Activated naive CD8-positive, alpha-beta T cell treated with anti-CD3 and anti-CD28 coated beads, Interleukin-2, amount 50 U/mL, for 24 hours (primary cell): ENCODE measurements at regions not wholly inside any gene's neighbourhood (a gene's known extent, or its start where the extent isn't known, plus 50 kb on each side); places are given as distances from the start of the nearest gene placed in this dataset.
"Not testable (repeated sequence)": the region's sequence is repeated elsewhere in the genome, so short reads cannot be mapped to it uniquely, and the experiment has no call there.

Experiments used
- ATAC-seq: fragments of 150-1000 bp; cut with Tn5 transposase; one replicate; pipeline ENCODE4 v1.10.0; 2021
- DNase-seq: peaks from one replicate; pipeline ENCODE4 v3.0.0; 2021
- H3K27ac Mint-ChIP-seq: one replicate; pipeline ENCODE4 v1.8.0; 2021; ENCODE audit warnings: mild to moderate bottlenecking, mixed read lengths
- H3K27me3 Mint-ChIP-seq: one replicate; pipeline ENCODE4 v1.8.0; 2021; ENCODE audit warnings: mixed read lengths
- H3K36me3 Mint-ChIP-seq: one replicate; pipeline ENCODE4 v1.8.0; 2021; ENCODE audit warnings: low read depth, mixed read lengths
- H3K4me1 Mint-ChIP-seq: one replicate; pipeline ENCODE4 v1.8.0; 2021; ENCODE audit warnings: mixed read lengths
- H3K4me3 Mint-ChIP-seq: one replicate; pipeline ENCODE4 v1.8.0; 2021; ENCODE audit warnings: mild to moderate bottlenecking, moderate library complexity, mixed read lengths
- H3K9me3 Mint-ChIP-seq: one replicate; pipeline ENCODE4 v1.8.0; 2021; ENCODE audit warnings: mixed read lengths

- DNase-seq, H3K4me1 Mint-ChIP-seq, H3K36me3 Mint-ChIP-seq, H3K27me3 Mint-ChIP-seq, ATAC-seq, H3K27ac Mint-ChIP-seq, H3K4me3 Mint-ChIP-seq: not testable (repeated sequence)
- peaks cover 10% of the 10 kb centered on the region for H3K9me3 Mint-ChIP-seq
Observed at GRCh38 chr21:13843081-13843480, 233.5 kb downstream of the POTED start.

- H3K36me3 Mint-ChIP-seq, H3K9me3 Mint-ChIP-seq, H3K27me3 Mint-ChIP-seq, DNase-seq, H3K4me1 Mint-ChIP-seq, H3K27ac Mint-ChIP-seq, ATAC-seq, H3K4me3 Mint-ChIP-seq: not testable (repeated sequence)
Observed at GRCh38 chr21:13827666-13828065, 218.1 kb downstream of the POTED start.

GRCh38 chr21:13827201-13827600 is 217.6 kb downstream of the POTED start:
- Mint-ChIP-seq H3K36me3 (no peaks in the 10 kb centered on the region), H3K27ac (no peak overlapping the region), H3K9me3 (no peaks in the 10 kb centered on the region), H3K4me1 (no peaks in the 10 kb centered on the region), H3K27me3 (peaks cover 3% of the 10 kb centered on the region), H3K4me3 (no peak overlapping the region)
- no peak for DNase-seq
- ATAC-seq: no peak

DNA sequence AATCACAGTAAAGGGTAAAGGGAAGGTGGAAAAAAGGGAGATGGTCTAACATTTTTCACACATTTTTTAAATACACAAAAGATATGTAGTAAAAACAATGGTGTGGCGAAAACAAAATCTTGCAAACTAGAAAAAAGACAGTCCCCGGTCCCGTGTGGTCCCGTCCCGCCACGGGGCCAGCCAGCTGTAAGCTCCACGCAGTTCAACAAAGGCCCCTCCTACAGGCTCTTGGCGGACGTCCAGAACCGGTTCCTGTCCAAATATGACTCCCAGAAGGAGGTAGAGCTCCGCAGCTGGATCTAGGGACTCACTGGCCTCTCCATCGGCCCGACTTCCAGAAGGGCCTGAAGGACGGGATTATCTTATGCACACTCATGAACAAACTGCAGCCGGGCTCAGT is 216.9 kb downstream of the POTED start:
- ATAC-seq, H3K4me1 Mint-ChIP-seq, H3K27me3 Mint-ChIP-seq, H3K4me3 Mint-ChIP-seq, H3K36me3 Mint-ChIP-seq, DNase-seq, H3K9me3 Mint-ChIP-seq, H3K27ac Mint-ChIP-seq: not testable (repeated sequence)

DNA sequence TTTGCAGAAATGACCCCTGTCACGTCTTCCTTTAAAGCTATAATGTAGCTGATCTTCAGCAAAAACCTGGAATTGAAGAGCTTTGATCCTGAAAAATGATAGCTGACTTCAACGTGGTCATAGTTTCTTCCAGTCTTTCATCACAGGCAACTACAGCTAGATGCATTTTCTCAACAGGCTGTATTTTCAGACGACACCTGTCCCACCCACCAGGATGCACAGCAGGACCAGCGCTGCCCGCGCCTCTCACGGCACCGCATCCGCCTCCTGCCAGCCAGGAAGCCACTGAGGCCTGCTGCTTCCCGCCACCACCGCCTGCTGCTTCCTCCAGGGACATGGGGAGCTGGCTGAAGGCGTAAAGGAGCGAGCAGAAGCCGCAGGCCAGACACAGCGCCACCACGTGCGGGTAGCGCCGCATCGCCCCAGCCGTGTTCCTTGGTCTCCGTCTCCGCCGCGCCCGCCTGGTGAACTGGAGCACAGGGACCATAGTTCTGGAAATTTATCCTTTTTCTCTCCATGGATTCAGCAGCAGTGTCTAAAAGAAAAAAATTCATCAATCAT is 215.7 kb downstream of the POTED start:
- not testable (repeated sequence) for H3K4me1 Mint-ChIP-seq, H3K4me3 Mint-ChIP-seq, H3K27me3 Mint-ChIP-seq, H3K9me3 Mint-ChIP-seq, ATAC-seq, H3K27ac Mint-ChIP-seq, H3K36me3 Mint-ChIP-seq, DNase-seq

DNA sequence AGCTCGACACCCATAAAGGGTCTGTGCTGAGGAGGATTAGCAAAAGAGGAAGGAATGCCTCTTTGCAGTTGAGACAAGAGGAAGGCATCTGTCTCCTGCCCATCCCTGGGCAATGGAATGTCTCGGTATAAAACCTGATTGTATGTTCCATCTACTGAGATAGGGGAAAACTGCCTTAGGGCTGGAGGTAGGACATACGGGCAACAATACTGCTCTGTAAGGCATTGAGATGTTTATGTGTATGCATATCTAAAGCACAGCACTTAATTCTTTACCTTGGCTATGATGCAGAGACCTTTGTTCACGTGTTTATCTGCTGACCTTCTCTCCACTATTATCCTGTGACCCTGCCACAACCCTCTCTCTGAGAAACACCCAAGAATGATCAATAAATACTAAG is 210.7 kb downstream of the POTED start:
- not testable (repeated sequence) for H3K27ac Mint-ChIP-seq, H3K4me1 Mint-ChIP-seq, H3K9me3 Mint-ChIP-seq, ATAC-seq, H3K27me3 Mint-ChIP-seq, DNase-seq, H3K36me3 Mint-ChIP-seq, H3K4me3 Mint-ChIP-seq

DNA sequence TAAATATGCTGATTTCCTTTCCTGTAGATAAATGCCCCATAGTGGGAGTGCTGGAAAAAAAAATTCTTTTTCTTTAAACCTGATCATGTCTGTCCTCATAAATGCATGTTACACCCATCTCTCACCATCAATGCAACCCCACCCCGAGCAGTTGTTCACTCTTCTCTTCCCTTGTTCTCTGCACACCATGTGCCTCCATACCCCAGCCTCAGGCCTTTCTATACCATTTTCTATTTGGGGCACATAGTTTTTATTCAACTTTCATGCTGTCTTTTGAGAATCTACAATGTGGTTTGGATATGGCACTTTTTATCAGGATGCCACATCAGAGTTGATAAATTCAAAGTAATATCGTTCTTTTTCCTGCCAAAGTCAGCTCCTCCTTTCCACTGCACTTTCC is 202.6 kb downstream of the POTED start:
- H3K4me3 Mint-ChIP-seq, H3K27ac Mint-ChIP-seq, H3K9me3 Mint-ChIP-seq, DNase-seq, H3K36me3 Mint-ChIP-seq, H3K27me3 Mint-ChIP-seq, ATAC-seq, H3K4me1 Mint-ChIP-seq: not testable (repeated sequence)

- not testable (repeated sequence) for H3K4me1 Mint-ChIP-seq, DNase-seq, H3K4me3 Mint-ChIP-seq, ATAC-seq, H3K9me3 Mint-ChIP-seq, H3K27me3 Mint-ChIP-seq, H3K27ac Mint-ChIP-seq, H3K36me3 Mint-ChIP-seq
Observed at GRCh38 chr21:13810559-13810958, 201.0 kb downstream of the POTED start.

- H3K4me3 Mint-ChIP-seq, H3K27ac Mint-ChIP-seq: not testable (repeated sequence)
Observed at GRCh38 chr21:13806444-13806843, 196.9 kb downstream of the POTED start.

GRCh38 chr21:13802757-13803156 is 193.2 kb downstream of the POTED start:
- not testable (repeated sequence) for H3K27ac Mint-ChIP-seq, DNase-seq, ATAC-seq, H3K36me3 Mint-ChIP-seq, H3K4me1 Mint-ChIP-seq, H3K4me3 Mint-ChIP-seq, H3K9me3 Mint-ChIP-seq, H3K27me3 Mint-ChIP-seq

More at GRCh38 chr21:13806444-13806843, 196.9 kb downstream of the POTED start:
- not testable (repeated sequence) for ATAC-seq, H3K4me1 Mint-ChIP-seq, H3K9me3 Mint-ChIP-seq, DNase-seq, H3K27me3 Mint-ChIP-seq, H3K36me3 Mint-ChIP-seq
